Small intestine (tissue), 7 donors: ENCODE measurements at regions not wholly inside any gene's neighbourhood (a gene's known extent, or its start where the extent isn't known, plus 50 kb on each side); places are given as distances from the start of the nearest gene placed in this dataset.

Experiments
- DNase-seq, 2 donors: peaks; one replicate each; pipeline versions ENCODE4 v3.0.0 to v3.0.0-alpha.2; 2013
- FAIRE-seq: peaks from 2 replicates; lab custom pipeline; 2012; peaks lifted over from hg19 to GRCh38; lab: Jason Lieb, UNC
- H3K27ac ChIP-seq, 3 donors: one replicate each; pipeline ENCODE4 v1.5.1; 2013; ENCODE audit warnings: low read length in 2 of 3, mild to moderate bottlenecking in 2 of 3, control low read depth in 1 of 3, inconsistent platforms in 1 of 3, low read depth in 1 of 3, moderate library complexity in 1 of 3
- H3K27me3 ChIP-seq, 3 donors: one replicate each; pipeline ENCODE4 v1.6.1; 2013; ENCODE audit warnings: low read length in 3 of 3, inconsistent platforms in 1 of 3; ENCODE audit not compliant: control insufficient read depth in 3 of 3, insufficient read depth in 3 of 3
- H3K36me3 ChIP-seq, 3 donors: one replicate each; pipeline ENCODE4 v1.6.1; 2013; ENCODE audit warnings: low read length in 3 of 3, inconsistent platforms in 1 of 3, low read depth in 1 of 3, mild to moderate bottlenecking in 1 of 3, moderate library complexity in 1 of 3; ENCODE audit not compliant: control insufficient read depth in 3 of 3, insufficient read depth in 2 of 3
- H3K4me1 ChIP-seq, 3 donors: one replicate each; pipeline ENCODE4 v1.6.1; 2013; ENCODE audit warnings: low read length in 2 of 3, inconsistent platforms in 1 of 3, low read depth in 1 of 3, mild to moderate bottlenecking in 1 of 3, moderate library complexity in 1 of 3; ENCODE audit not compliant: control insufficient read depth in 3 of 3, insufficient read depth in 2 of 3
- H3K4me3 ChIP-seq, 3 donors: one replicate each; pipeline ENCODE4 v1.5.1; 2013; ENCODE audit warnings: low read length in 3 of 3, control low read depth in 1 of 3, inconsistent platforms in 1 of 3, low read depth in 1 of 3, mild to moderate bottlenecking in 1 of 3, moderate library complexity in 1 of 3
- H3K9me3 ChIP-seq, 2 donors: one replicate each; pipeline ENCODE4 v1.6.1; 2013; ENCODE audit warnings: low read depth in 1 of 2, low read length in 1 of 2; ENCODE audit not compliant: control insufficient read depth in 2 of 2, insufficient read depth in 1 of 2
- WGBS, 3 donors: extraction: QIAGEN DNeasy Blood & Tissue Kit; methylation state at CpG; one replicate each; pipeline ENCODE4 v1.1.7; 2013; 5-methylcytosine and 5-hydroxymethylcytosine counted together
- donor health status: healthy with polysubstance abuse.
- donor health status: control.
- donor health status: control.
- donor health status: Bipolar disorder and iron deficiency.
- donor health status: healthy.

DNA sequence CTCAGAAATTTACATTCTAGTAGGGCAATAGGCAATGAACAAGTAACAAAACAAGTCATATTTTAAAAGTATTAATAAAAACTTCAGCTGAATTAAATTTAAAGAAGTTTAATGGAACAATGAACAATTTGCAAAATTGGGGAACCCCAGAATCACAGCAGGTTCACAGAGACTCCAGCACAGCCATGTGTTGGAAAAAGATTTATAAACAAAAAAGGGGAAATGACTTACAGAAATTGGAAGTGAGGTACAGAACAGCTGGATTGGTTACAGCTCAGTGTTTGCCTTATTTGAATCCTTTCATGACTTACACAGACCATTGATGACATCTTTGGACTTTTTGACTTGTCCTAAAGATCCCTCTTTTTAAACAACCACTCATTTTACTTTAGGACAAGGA lies 179.9 kb upstream of the SCN7A start:
- FAIRE-seq (no peak), DNase-seq (no peak)
- Histone ChIP-seq H3K36me3 (no peaks in the 10 kb centered on the region), H3K4me3 (no peak overlapping the region), H3K9me3 (no peaks in the 10 kb centered on the region), H3K27ac (no peak overlapping the region), H3K4me1 (no peaks in the 10 kb centered on the region), H3K27me3 (no peaks in the 10 kb centered on the region)

DNA sequence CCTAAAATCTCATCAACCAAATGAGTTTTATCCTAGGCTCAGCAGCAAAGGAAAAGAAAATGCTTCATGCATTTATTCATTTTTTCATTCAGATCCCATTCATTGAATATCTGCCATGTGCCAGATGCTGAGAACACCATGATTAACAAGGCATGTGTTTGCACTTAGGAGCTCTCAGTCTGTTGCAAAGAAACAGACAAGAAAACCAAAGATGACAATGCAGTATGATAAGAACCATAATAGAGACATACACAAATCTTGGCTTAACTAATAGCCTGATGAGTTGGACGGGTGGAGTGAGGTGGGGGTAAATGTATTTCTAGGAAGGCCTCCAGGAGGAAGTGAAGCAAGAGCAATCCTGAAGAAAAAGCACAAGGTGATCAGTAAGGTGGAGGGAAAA lies 177.8 kb upstream of the SCN7A start:
- Histone ChIP-seq H3K4me3 (no peak overlapping the region), H3K4me1 (no peaks in the 10 kb centered on the region), H3K27ac (no peak overlapping the region), H3K9me3 (no peaks in the 10 kb centered on the region), H3K36me3 (no peaks in the 10 kb centered on the region), H3K27me3 (no peaks in the 10 kb centered on the region)
- FAIRE-seq (no peak), DNase-seq (no peak)
- WGBS, 3 donors = 46 to 62% (median 62%) methylated on average over 1 of the region's 1 CpG

DNA sequence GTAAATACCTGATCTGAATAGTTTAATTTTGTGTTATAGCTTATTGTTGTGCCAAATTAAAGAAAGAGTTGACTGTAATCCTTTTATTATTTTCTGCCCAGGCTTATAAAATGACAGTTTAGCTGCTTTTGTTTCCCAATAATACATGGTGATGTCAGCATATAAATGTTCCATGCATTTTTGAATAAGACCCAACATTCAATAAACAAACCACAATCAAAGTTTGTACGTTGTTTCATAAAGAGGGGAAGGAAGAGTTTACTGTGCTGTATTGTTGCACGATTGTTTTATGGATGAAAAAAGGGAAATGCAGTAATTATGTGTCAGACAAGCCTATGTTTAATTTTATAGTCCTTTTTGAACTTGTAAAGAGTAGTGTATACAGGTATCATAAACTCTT lies 177.2 kb upstream of the SCN7A start:
- Histone ChIP-seq H3K4me3 (no peak overlapping the region), H3K9me3 (no peaks in the 10 kb centered on the region), H3K27me3 (no peaks in the 10 kb centered on the region), H3K36me3 (no peaks in the 10 kb centered on the region), H3K4me1 (no peaks in the 10 kb centered on the region), H3K27ac (no peak overlapping the region)
- DNase-seq = no peak
- FAIRE-seq = no peak
- WGBS, 3 donors = 30 to 57% (median 55%) methylated on average over 2 of the region's 2 CpGs

DNA sequence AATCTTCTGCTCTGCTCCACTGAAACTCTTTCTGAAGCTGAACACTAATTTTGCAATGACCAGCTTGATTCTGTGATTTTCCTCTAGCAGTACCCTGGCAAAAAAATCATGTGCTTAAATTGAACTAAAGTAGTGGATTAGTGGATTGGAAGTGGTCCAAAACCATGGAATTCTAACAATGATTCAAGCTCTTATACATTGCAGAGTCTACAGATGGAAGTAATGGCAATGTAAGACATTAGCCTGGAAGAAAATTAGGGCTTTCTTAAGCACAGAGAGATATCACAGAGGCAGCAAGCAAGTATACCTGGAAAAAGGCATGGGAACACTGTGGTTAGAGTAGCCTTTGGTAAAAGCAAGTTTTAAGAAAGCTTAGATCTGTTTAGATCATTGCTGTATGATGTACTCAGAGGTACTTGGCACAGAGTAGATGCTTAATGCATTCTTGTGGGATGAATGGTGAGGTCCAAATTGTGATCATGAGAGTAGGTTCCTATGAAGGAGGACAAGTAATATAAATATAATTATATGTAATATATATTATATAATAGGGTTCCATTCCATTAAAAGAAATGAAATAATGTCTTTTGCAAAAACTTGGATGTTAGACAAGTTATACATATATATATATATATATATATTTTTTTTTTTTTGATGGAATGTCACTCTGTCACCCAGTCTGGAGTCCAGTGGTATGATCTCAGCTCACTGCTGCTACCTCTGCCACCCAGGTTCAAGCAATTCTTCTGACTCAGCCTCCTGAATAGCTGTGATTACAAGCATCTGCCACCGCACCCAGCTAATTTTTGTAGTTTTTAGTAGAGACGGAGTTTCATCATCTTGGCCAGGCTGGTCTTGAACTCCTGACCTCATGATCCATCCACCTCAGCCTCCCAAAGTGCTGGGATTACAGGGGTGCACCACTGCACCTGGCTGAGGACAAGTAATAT lies 172.2 kb upstream of the SCN7A start:
- H3K27me3 ChIP-seq = no peaks in the 10 kb centered on the region
- no peak for FAIRE-seq
- DNase-seq = no peak

DNA sequence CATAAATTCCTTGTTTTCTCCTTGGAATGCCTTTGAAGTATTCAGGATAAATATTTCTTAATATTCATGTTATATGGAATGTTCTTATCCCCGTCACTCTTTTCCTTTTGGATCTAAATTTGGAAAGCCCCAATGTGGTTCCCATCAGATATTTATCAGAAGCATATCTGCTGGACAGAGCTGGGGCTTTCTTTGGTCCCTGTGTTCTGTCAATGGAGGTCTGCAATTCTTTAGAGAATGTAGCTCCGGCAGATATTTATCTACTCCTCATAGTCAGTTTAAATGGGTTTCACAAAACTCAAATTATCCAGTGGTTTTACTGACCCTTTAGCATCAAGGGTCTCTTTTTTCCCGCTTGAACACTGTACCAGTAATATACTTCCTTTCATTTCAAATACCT lies 167.8 kb upstream of the SCN7A start:
- H3K27ac ChIP-seq = no peak overlapping the region
- no peaks in the 10 kb centered on the region for H3K9me3 ChIP-seq
- DNase-seq (no peak), FAIRE-seq (no peak)
- no peak overlapping the region for H3K4me3 ChIP-seq
- no peaks in the 10 kb centered on the region for H3K27me3 ChIP-seq
- H3K36me3 ChIP-seq = no peaks in the 10 kb centered on the region
- no peaks in the 10 kb centered on the region for H3K4me1 ChIP-seq
- 78 to 92% (median 83%) methylated on average over 3 of the region's 3 CpGs for WGBS, 3 donors

More for the DNA sequence above, 172.2 kb upstream of the SCN7A start:
- Histone ChIP-seq H3K4me3 (no peak overlapping the region), H3K36me3 (no peaks in the 10 kb centered on the region), H3K27ac (no peak overlapping the region), H3K4me1 (no peaks in the 10 kb centered on the region), H3K9me3 (no peaks in the 10 kb centered on the region)
- 89 to 94% (median 91%) methylated on average over 2 of the region's 2 CpGs for WGBS, 3 donors

DNA sequence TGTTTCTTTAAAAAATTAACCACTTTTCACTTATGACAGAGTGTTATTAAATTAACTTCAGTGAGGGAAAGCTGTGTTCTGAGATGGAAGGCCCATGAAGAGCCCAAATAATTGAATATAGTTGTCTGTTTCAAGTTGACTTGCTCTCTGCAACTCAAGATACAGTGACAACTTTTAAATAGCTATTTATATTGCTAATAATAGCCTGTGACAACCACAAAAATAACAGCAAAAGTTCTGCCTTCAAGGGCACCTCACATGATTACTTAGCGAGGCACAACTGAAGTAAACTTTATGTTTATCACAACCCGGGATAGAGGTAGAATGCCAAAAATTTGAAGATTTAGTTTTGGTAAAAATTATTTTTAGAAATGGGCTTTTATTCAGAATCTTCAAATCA lies 167.3 kb upstream of the SCN7A start:
- FAIRE-seq (no peak), DNase-seq (no peak)
- H3K4me1 ChIP-seq = no peaks in the 10 kb centered on the region
- no peak overlapping the region for H3K4me3 ChIP-seq
- no peaks in the 10 kb centered on the region for H3K36me3 ChIP-seq
- H3K27me3 ChIP-seq = no peaks in the 10 kb centered on the region
- no peaks in the 10 kb centered on the region for H3K9me3 ChIP-seq
- 75 to 89% (median 76%) methylated on average over 2 of the region's 2 CpGs for WGBS, 3 donors
- H3K27ac ChIP-seq = no peak overlapping the region

DNA sequence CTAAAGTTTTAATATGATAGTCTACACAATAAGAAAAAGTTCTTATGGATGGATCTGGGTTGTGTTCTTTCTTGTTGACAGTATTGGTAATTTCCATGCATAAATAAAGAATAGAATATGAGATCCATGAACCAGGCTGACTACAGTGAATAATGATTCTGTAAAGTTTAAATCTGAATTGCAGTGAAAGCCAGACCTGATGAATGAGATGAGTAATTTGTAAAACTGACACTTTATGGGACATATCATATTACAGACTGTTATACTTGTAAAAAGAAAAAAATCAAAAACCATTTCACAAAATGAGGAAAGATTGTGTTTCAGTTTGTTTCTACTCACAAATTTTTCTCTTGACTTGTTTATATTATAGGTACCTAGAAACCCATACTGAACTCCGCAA lies 164.9 kb upstream of the SCN7A start:
- H3K4me3 ChIP-seq = no peak overlapping the region
- no peaks in the 10 kb centered on the region for H3K27me3 ChIP-seq
- FAIRE-seq = no peak
- no peaks in the 10 kb centered on the region for H3K36me3 ChIP-seq
- no peak for DNase-seq
- H3K27ac ChIP-seq = no peak overlapping the region
- H3K9me3 ChIP-seq = no peaks in the 10 kb centered on the region
- WGBS, 3 donors = 84 to 98% (median 88%) methylated on average over 1 of the region's 1 CpG
- H3K4me1 ChIP-seq = no peaks in the 10 kb centered on the region

DNA sequence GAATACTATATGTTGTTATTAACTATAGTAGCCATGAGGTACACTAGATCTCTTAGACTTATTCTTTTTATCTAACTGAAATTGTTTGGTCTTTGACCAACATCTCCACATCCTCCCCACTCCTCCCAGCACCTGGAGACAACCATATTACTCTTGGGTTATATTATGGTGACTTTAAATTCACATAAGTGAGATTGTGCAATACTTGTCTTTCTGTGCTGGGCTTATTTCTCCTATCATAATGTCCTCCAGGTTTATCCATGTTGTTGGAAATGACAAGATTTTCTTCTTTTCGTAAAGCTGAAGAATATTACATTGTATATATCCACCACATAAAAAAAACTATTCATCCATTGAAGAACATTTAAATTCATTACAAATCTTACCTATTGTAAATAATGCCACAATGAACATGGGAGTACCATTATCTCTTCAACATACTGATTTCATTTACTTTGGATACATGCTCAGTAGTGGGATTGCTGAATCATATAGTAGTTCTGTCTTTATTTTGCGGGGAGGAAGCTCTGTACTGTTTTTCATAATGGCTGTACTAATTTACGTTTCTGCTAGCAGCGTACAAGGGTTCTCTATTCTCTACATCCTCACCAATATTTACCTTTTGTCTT lies 159.2 kb upstream of the SCN7A start:
- DNase-seq (no peak), FAIRE-seq (no peak)
- 61 to 74% (median 67%) methylated on average over 4 of the region's 4 CpGs for WGBS, 3 donors
- Histone ChIP-seq H3K36me3 (no peaks in the 10 kb centered on the region), H3K4me3 (no peak overlapping the region), H3K9me3 (no peaks in the 10 kb centered on the region), H3K4me1 (no peaks in the 10 kb centered on the region), H3K27me3 (no peaks in the 10 kb centered on the region), H3K27ac (no peak overlapping the region)
